ENCODE measurements at regions not wholly inside any gene's neighbourhood (a gene's known extent, or its start where the extent isn't known, plus 50 kb on each side); places are given as distances from the start of the nearest gene placed in this dataset.

GRCh38 chr15:95180530-95180929, 949.2 kb downstream of the MCTP2 start:
- H3K79me2 ChIP-seq (replicated peaks; ENCODE audit: insufficient read depth), result no peaks in the 10 kb centered on the region
- H3K4me3 ChIP-seq, result no peak overlapping the region
- no peaks in the 10 kb centered on the region for H3K9me2 ChIP-seq (ENCODE audit: insufficient read depth)
- H4K20me1 ChIP-seq (replicated peaks; ENCODE audit: insufficient read depth), result no peaks in the 10 kb centered on the region
- H3K4me2 ChIP-seq, result no peak overlapping the region
- H3F3A ChIP-seq (replicated peaks; ENCODE audit: low read depth), result no peaks in the 10 kb centered on the region
- no peak overlapping the region for H3K27ac ChIP-seq (ENCODE audit: low read depth)
- no peaks in the 10 kb centered on the region for H3K27me3 ChIP-seq (ENCODE audit: insufficient read depth)
- H3K4me1 ChIP-seq (ENCODE audit: insufficient read depth), result no peaks in the 10 kb centered on the region
- no peak overlapping the region for H3K27ac Mint-ChIP-seq
- peaks cover 15% of the 10 kb centered on the region; the same call in 2 of the 3 replicates for H3K36me3 Mint-ChIP-seq (ENCODE audit: low read depth)
- no peak overlapping the region for H2AFZ ChIP-seq
- TF ChIP-seq ZNF462 (CRISPR knock-in tag; IDR thresholded peaks at IDR 0.05) (no peak), JUNB (IDR thresholded peaks at IDR 0.05; ENCODE audit: unreplicated experiment) (no peak), ZNF331 (CRISPR knock-in tag; IDR thresholded peaks at IDR 0.05; ENCODE audit: low read depth) (no peak), REST (IDR thresholded peaks at IDR 0.05; ENCODE audit: unreplicated experiment) (no peak), EZH2phosphoT487 (IDR thresholded peaks at IDR 0.05; ENCODE audit: unreplicated experiment) (no peak), ZNF114 (CRISPR knock-in tag; IDR thresholded peaks at IDR 0.05) (no peak), ETS1 (IDR thresholded peaks at IDR 0.05) (no peak), CREB1 (CRISPR knock-in tag; IDR thresholded peaks at IDR 0.05; ENCODE audit: low read depth) (no peak), NANOG (IDR thresholded peaks at IDR 0.05; ENCODE audit: borderline replicate concordance) (no peak), STAT1 (IDR thresholded peaks at IDR 0.05; ENCODE audit: unreplicated experiment) (no peak), EZH2 (IDR thresholded peaks at IDR 0.05; ENCODE audit: low read depth, unreplicated experiment) (no peak), CTCF (conservative IDR thresholded peaks at IDR 0.05; ENCODE audit: low read depth in 2 of 2) (no peak), POLR2AphosphoS5 (IDR thresholded peaks at IDR 0.05; ENCODE audit: low read depth) (no peak)
- H3K36me3 ChIP-seq (ENCODE audit: insufficient read depth), result 0 out of 2 replicates have a peak, but pooled peaks cover 4% of the 10 kb centered on the region
- H3K4me1 Mint-ChIP-seq, result no peaks in the 10 kb centered on the region
- no peak overlapping the region for H3K4me3 Mint-ChIP-seq
- H3K27me3 Mint-ChIP-seq (ENCODE audit: insufficient read depth, low read depth, poor library complexity), result peaks cover 2% of the 10 kb centered on the region
- H3K9me3 Mint-ChIP-seq, result peaks cover 30% of the 10 kb centered on the region; the same call in 2 of the 3 replicates
- DNase-seq (ENCODE audit: low spot score) (no peak), ATAC-seq (no peak)
